Suprapubic skin (tissue), 4 donors: ENCODE measurements at regions not wholly inside any gene's neighbourhood (a gene's known extent, or its start where the extent isn't known, plus 50 kb on each side); places are given as distances from the start of the nearest gene placed in this dataset.

ENCODE experiments used
- DNase-seq, 2 donors: peaks; one replicate each; pipeline ENCODE4 v3.0.0-alpha.2; 2019; ENCODE audit warnings: low spot score in 2 of 2
- H3K27ac ChIP-seq: fragments of 200-600 bp; sonication (generic); one replicate; pipeline ENCODE4 v1.5.1; 2019
- H3K27me3 ChIP-seq: fragments of 200-600 bp; sonication (generic); one replicate; pipeline ENCODE4 v1.5.1; 2019
- H3K36me3 ChIP-seq: fragments of 200-600 bp; sonication (generic); one replicate; pipeline ENCODE4 v1.5.1; 2019
- H3K4me1 ChIP-seq: fragments of 200-600 bp; sonication (generic); one replicate; pipeline ENCODE4 v1.5.1; 2019
- H3K4me3 ChIP-seq: fragments of 200-600 bp; sonication (generic); one replicate; pipeline ENCODE4 v1.5.1; 2019; ENCODE audit warnings: mild to moderate bottlenecking
- H3K9me3 ChIP-seq: fragments of 200-600 bp; sonication (generic); one replicate; pipeline ENCODE4 v1.5.1; 2019
- EP300 ChIP-seq: sonication (generic); formaldehyde crosslinking; IDR thresholded peaks from one replicate; pipeline ENCODE4 v1.6.1; 2017; ENCODE audit warnings: antibody characterized with exemption
- POLR2A ChIP-seq, 2 donors: fragments of 450-650 bp; IDR thresholded peaks; one replicate each; pipeline ENCODE4 v1.6.1; 2017; ENCODE audit warnings: antibody characterized with exemption in 2 of 2, mild to moderate bottlenecking in 2 of 2, moderate library complexity in 2 of 2
- POLR2AphosphoS5 ChIP-seq, 3 donors: sonication (generic); formaldehyde crosslinking; IDR thresholded peaks; one replicate each; pipeline ENCODE4 v1.6.1; 2017; ENCODE audit warnings: antibody characterized with exemption in 3 of 3
- WGBS: methylation state at CpG from one replicate; pipeline ENCODE4 v1.1.5; 2018; 5-methylcytosine and 5-hydroxymethylcytosine counted together
- TF ChIP-seq, protein P1 (sequence below), 2 donors: fragments of 200-600 bp in 1 of 2; fragments of 450-650 bp in 1 of 2; sonication (generic) in 1 of 2; IDR thresholded peaks; one replicate each; pipeline ENCODE4 v1.5.1; 2016 to 2019; ENCODE audit warnings: antibody characterized with exemption in 2 of 2, mild to moderate bottlenecking in 1 of 2, moderate library complexity in 1 of 2

DNA sequence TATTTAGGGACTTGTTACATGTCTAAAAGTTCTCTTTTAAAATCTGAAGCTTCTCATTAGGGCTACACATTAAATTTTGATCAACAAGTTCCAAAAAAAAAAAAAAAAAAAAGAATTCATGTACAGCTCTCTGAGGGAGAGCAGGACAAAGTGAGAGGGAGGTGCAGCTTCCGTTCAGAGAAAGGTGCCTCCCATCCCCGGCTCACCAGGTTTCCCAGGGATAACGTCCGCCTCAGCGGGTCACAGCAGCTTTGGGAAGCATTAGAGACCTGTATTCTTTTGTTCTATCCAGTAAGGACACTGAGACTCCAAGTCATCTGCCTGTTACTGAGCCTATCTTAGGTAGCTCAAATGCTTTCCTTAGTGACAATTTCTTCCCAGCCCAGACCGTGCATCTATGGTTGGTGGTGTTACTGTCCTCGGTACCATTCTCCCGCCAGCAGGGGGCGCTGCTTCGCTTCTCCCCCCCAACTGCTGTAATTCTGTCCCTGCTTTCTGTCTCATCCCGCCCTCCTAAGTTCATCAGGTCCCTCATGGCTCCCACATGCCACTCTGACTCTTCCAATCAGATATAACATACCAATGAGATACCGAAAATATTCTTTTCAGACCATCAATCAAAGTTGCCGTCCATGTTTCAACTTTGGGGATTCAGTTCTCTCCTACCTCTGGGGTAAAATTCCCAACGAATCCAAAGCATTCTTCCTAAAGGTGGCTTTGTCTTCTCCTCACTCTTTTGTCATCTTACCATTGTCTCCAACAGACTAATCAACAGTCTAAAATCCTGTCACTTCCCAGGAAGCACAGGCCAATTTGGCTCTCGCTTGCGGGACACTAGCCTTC, 466.5 kb downstream of the METTL4 start:
- Histone ChIP-seq H3K36me3 (no peaks in the 10 kb centered on the region), H3K27me3 (no peaks in the 10 kb centered on the region), H3K9me3 (no peaks in the 10 kb centered on the region), H3K4me3 (no peak overlapping the region), H3K4me1 (no peaks in the 10 kb centered on the region), H3K27ac (no peak overlapping the region)
- WGBS = 44% methylated on average over 16 of the region's 16 CpGs
- no peak for DNase-seq
- TF ChIP-seq POLR2A (IDR thresholded peaks at IDR 0.05) = no peak
- TF ChIP-seq, protein P1, sequence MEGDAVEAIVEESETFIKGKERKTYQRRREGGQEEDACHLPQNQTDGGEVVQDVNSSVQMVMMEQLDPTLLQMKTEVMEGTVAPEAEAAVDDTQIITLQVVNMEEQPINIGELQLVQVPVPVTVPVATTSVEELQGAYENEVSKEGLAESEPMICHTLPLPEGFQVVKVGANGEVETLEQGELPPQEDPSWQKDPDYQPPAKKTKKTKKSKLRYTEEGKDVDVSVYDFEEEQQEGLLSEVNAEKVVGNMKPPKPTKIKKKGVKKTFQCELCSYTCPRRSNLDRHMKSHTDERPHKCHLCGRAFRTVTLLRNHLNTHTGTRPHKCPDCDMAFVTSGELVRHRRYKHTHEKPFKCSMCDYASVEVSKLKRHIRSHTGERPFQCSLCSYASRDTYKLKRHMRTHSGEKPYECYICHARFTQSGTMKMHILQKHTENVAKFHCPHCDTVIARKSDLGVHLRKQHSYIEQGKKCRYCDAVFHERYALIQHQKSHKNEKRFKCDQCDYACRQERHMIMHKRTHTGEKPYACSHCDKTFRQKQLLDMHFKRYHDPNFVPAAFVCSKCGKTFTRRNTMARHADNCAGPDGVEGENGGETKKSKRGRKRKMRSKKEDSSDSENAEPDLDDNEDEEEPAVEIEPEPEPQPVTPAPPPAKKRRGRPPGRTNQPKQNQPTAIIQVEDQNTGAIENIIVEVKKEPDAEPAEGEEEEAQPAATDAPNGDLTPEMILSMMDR (IDR thresholded peaks at IDR 0.05) = peak in 1 of 2 donors; percentile 42

DNA sequence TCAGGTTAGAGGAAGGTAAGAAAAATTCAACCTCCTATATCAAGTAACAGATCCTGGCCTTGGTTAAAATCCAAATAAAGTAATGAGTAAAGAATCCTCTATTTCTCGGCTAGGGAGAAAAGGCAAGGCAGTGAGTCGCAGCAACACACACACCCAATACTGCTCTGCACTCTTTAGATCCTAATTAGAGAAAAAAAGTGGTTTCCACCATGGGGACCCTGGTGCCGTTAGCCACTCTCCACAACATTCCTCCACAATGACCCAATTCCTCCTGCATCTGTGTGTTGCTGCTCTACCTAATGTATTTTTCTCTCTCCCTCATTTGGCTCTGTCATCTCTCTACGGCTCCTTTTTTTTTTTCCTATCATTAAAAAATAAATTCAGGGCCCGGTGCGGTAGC, 462.7 kb downstream of the METTL4 start:
- H3K4me1 ChIP-seq = no peaks in the 10 kb centered on the region
- whole genome bisulfite sequencing = 82% methylated on average over 6 of the region's 6 CpGs

DNA sequence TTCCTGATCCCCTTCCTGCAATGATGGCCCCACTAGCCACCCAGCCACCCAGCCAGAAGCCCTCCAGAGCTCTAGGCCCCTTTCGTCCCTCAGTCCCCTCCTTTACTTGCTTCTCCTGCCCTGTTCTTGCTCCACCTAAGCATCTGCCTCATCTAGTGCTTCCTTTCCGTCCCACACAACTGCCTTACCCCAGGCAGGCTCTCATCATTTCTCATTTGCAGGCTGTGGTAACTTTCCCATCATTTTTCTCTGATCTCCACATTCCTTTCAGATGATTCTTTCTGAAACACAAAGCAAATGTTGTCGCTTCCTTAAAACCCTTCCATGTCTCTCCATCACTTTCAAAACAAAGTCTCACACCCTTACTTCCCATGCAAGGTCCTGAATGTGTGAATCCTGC, 459.8 kb downstream of the METTL4 start:
- WGBS = 64% methylated on average over 3 of the region's 3 CpGs
- no peaks in the 10 kb centered on the region for H3K9me3 ChIP-seq
- DNase-seq = no peak
- H3K27me3 ChIP-seq = no peaks in the 10 kb centered on the region
- H3K27ac ChIP-seq = no peak overlapping the region
- H3K36me3 ChIP-seq = no peaks in the 10 kb centered on the region
- TF ChIP-seq EP300 = no peak
- TF ChIP-seq POLR2A (IDR thresholded peaks at IDR 0.05) = no peak
- TF ChIP-seq POLR2AphosphoS5 (IDR thresholded peaks at IDR 0.05) = no peak
- TF ChIP-seq, protein P1 (IDR thresholded peaks at IDR 0.05) = no peak
- no peak overlapping the region for H3K4me3 ChIP-seq
- no peaks in the 10 kb centered on the region for H3K4me1 ChIP-seq

More for the DNA sequence above, 462.7 kb downstream of the METTL4 start:
- TF ChIP-seq, protein P1 (IDR thresholded peaks at IDR 0.05) = no peak
- no peak for TF ChIP-seq EP300
- no peak for TF ChIP-seq POLR2A (IDR thresholded peaks at IDR 0.05)
- TF ChIP-seq POLR2AphosphoS5 (IDR thresholded peaks at IDR 0.05) = no peak
- Histone ChIP-seq H3K27ac (no peak overlapping the region), H3K36me3 (no peaks in the 10 kb centered on the region), H3K4me3 (no peak overlapping the region), H3K27me3 (no peaks in the 10 kb centered on the region), H3K9me3 (no peaks in the 10 kb centered on the region)
- no peak for DNase-seq

DNA sequence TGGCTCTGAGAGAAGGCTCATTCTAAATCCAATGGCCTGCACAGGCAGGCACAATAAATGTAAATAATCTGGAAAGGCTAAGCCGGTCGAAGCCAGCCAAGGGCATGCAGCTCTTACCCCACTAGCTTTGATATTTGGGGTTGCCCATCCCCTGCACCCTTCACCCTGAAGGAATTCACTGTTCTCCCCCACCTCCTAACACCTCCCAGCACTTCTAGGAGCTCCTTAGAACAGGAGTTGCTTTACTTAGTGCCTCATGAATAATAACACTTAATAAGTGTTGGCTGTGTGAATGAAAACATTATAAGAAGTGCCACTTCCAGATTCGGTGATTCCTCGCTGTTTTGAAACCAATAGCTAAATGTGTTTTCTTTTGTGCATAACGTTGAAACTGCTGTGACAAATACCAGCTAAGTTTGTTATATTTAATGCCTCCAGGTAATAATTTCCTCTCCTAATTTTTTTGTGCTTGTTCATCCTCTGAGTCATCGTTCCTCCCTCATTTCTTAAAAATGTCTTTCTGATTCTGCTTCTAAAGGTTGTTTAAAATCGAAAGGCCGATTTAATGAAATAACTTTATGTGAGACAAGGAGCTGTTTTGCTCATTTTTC, 458.8 kb downstream of the METTL4 start:
- H3K27ac ChIP-seq = no peak overlapping the region
- WGBS = 51% methylated on average over 8 of the region's 8 CpGs

DNA sequence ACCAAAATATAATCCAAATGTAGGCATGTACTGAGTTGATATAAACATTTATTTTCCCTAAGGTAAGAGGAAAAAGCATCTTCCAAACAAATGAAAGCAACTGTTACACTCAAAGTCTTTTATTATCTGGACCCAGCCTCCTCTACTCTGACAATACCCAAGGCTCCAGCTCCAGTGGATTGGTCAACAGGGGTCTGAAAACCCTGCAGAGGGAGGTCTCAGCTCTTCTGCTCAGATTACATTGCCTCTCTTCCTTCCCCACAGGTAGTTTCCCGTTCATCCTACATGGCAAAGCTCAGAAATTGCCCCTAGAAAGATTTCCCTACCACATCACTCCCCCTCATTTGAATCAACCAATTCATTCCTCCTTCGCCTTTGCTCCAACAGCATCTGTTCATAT, 457.0 kb downstream of the METTL4 start:
- no peak for DNase-seq
- TF ChIP-seq EP300 = no peak
- Histone ChIP-seq H3K36me3 (no peaks in the 10 kb centered on the region), H3K9me3 (no peaks in the 10 kb centered on the region), H3K4me3 (no peak overlapping the region), H3K27ac (no peak overlapping the region), H3K4me1 (no peaks in the 10 kb centered on the region), H3K27me3 (no peaks in the 10 kb centered on the region)
- 43% methylated on average over 2 of the region's 2 CpGs for WGBS

More for the DNA sequence above, 458.8 kb downstream of the METTL4 start:
- no peaks in the 10 kb centered on the region for H3K36me3 ChIP-seq
- no peaks in the 10 kb centered on the region for H3K4me1 ChIP-seq
- H3K9me3 ChIP-seq = no peaks in the 10 kb centered on the region
- TF ChIP-seq POLR2A (IDR thresholded peaks at IDR 0.05) = no peak
- TF ChIP-seq EP300 = no peak
- TF ChIP-seq, protein P1 (IDR thresholded peaks at IDR 0.05) = no peak
- TF ChIP-seq POLR2AphosphoS5 (IDR thresholded peaks at IDR 0.05) = no peak
- H3K27me3 ChIP-seq = no peaks in the 10 kb centered on the region
- no peak for DNase-seq
- H3K4me3 ChIP-seq = no peak overlapping the region
